Upper lobe of left lung (tissue), 6 donors: ENCODE measurements at regions not wholly inside any gene's neighbourhood (a gene's known extent, or its start where the extent isn't known, plus 50 kb on each side); places are given as distances from the start of the nearest gene placed in this dataset.
A peak's percentile ranks its signal among the peaks of the same experiment; 100 is the strongest.

Source experiments
- ATAC-seq, 2 donors: fragments of 200-7000 bp; cut with Tn5 transposase; one replicate each; pipeline ENCODE4 v1.9.1; 2022; ENCODE audit warnings: mild to moderate bottlenecking in 2 of 2, moderate library complexity in 2 of 2; ENCODE audit not compliant: low FRiP score in 2 of 2
- DNase-seq, 2 donors: peaks; one replicate each; pipeline ENCODE4 v3.0.0-alpha.2; 2019 to 2020
- H3K27ac ChIP-seq, 4 donors: fragments of 200-600 bp; sonication (generic); one replicate each; pipeline ENCODE4 v1.5.1; 2016 to 2019
- H3K27me3 ChIP-seq, 4 donors: fragments of 200-600 bp; sonication (generic); one replicate each; pipeline ENCODE4 v1.5.1; 2017 to 2019
- H3K36me3 ChIP-seq, 4 donors: fragments of 200-600 bp; sonication (generic); one replicate each; pipeline ENCODE4 v1.5.1; 2016 to 2019
- H3K4me1 ChIP-seq, 4 donors: fragments of 200-600 bp; sonication (generic); one replicate each; pipeline ENCODE4 v1.5.1; 2018 to 2019
- H3K4me3 ChIP-seq, 4 donors: fragments of 200-600 bp; sonication (generic); one replicate each; pipeline ENCODE4 v1.5.1; 2017 to 2019; ENCODE audit warnings: mild to moderate bottlenecking in 2 of 4, moderate library complexity in 1 of 4
- H3K9me3 ChIP-seq, 4 donors: fragments of 200-600 bp; sonication (generic); one replicate each; pipeline ENCODE4 v1.5.1; 2018 to 2019
- CTCF ChIP-seq, 6 experiments: fragments of 450-650 bp in 4 of 6; fragments of 200-600 bp in 2 of 6; sonication (generic) in 2 of 6; IDR thresholded peaks; one replicate each; pipeline ENCODE4 v1.5.1; 2016 to 2019; ENCODE audit warnings: antibody characterized with exemption in 6 of 6
- EP300 ChIP-seq, 4 donors: sonication (generic); formaldehyde crosslinking; IDR thresholded peaks; one replicate each; pipeline ENCODE4 v1.5.1; 2017; ENCODE audit warnings: antibody characterized with exemption in 4 of 4, control low read depth in 2 of 4
- POLR2A ChIP-seq, 4 donors: fragments of 450-650 bp; IDR thresholded peaks; one replicate each; pipeline ENCODE4 v1.5.1; 2016 to 2017; ENCODE audit warnings: antibody characterized with exemption in 4 of 4, mild to moderate bottlenecking in 2 of 4
- POLR2AphosphoS5 ChIP-seq, 2 donors: sonication (generic); formaldehyde crosslinking; IDR thresholded peaks; one replicate each; pipeline ENCODE4 v1.5.1; 2017; ENCODE audit warnings: antibody characterized with exemption in 2 of 2
- WGBS, 2 donors: methylation state at CpG; one replicate each; pipeline ENCODE4 v1.1.5; 2017 to 2018; 5-methylcytosine and 5-hydroxymethylcytosine counted together
- donor health status: DM: no; HTN: no; CAD: no; lungs with moderate emphysema.
- donor health status: DM: no; HTN: yes; CAD: no; lungs with severe emphysema.

GRCh38 chr15:93458597-93458996 is 369.6 kb upstream of the RGMA start:
- Histone ChIP-seq H3K36me3 (no peaks in the 10 kb centered on the region), H3K9me3 (no peaks in the 10 kb centered on the region), H3K4me3 (no peak overlapping the region), H3K4me1 (no peaks in the 10 kb centered on the region), H3K27ac (no peak overlapping the region), H3K27me3 (no peaks in the 10 kb centered on the region)
- no peak for TF ChIP-seq CTCF (IDR thresholded peaks at IDR 0.05)
- no peak for TF ChIP-seq POLR2A (IDR thresholded peaks at IDR 0.05)
- TF ChIP-seq EP300 (IDR thresholded peaks at IDR 0.05): no peak
- no peak for TF ChIP-seq POLR2AphosphoS5 (IDR thresholded peaks at IDR 0.05)
- peak in 1 of 2 donors; percentile 42 for ATAC-seq
- WGBS, 2 donors: 60 to 75% methylated on average over 5 of the region's 5 CpGs
- no peak for DNase-seq

- Histone ChIP-seq H3K4me3 (no peak overlapping the region), H3K27ac (no peak overlapping the region), H3K36me3 (no peaks in the 10 kb centered on the region), H3K4me1 (peaks cover 5 to 15% (median 9%) of the 10 kb centered on the region in 4 donors), H3K9me3 (no peaks in the 10 kb centered on the region), H3K27me3 (no peaks in the 10 kb centered on the region)
- no peak for DNase-seq
- 58 to 62% methylated on average over 5 to 7 of the region's 7 CpGs for WGBS, 2 donors
- ATAC-seq: no peak
- TF ChIP-seq CTCF (IDR thresholded peaks at IDR 0.05): no peak
Measured at GRCh38 chr15:93454788-93455187, 365.8 kb upstream of the RGMA start.

GRCh38 chr15:93452537-93453211 is 363.7 kb upstream of the RGMA start:
- Histone ChIP-seq H3K27ac (no peak overlapping the region), H3K36me3 (no peaks in the 10 kb centered on the region), H3K27me3 (no peaks in the 10 kb centered on the region), H3K4me3 (no peak overlapping the region), H3K9me3 (no peaks in the 10 kb centered on the region), H3K4me1 (peaks cover 5 to 15% (median 9%) of the 10 kb centered on the region in 4 donors)
- TF ChIP-seq POLR2A (IDR thresholded peaks at IDR 0.05): no peak
- TF ChIP-seq POLR2AphosphoS5 (IDR thresholded peaks at IDR 0.05): no peak
- TF ChIP-seq CTCF (IDR thresholded peaks at IDR 0.05): no peak
- no peak for TF ChIP-seq EP300 (IDR thresholded peaks at IDR 0.05)
- ATAC-seq (peak in 1 of 2 donors; percentile 54), DNase-seq (no peak)

- H3K9me3 ChIP-seq: no peaks in the 10 kb centered on the region
- H3K36me3 ChIP-seq: no peaks in the 10 kb centered on the region
- no peak overlapping the region for H3K27ac ChIP-seq
- no peak for TF ChIP-seq CTCF (IDR thresholded peaks at IDR 0.05)
- no peak for TF ChIP-seq POLR2A (IDR thresholded peaks at IDR 0.05)
- TF ChIP-seq POLR2AphosphoS5 (IDR thresholded peaks at IDR 0.05): no peak
- peak in 1 of 4 donors; percentile 6 for TF ChIP-seq EP300 (IDR thresholded peaks at IDR 0.05)
- 25 to 29% methylated on average over 2 of the region's 2 CpGs for WGBS, 2 donors
- H3K4me1 ChIP-seq: peaks cover 5 to 15% (median 9%) of the 10 kb centered on the region in 4 donors
- DNase-seq: no peak
- peak in 1 of 2 donors; percentile 51 for ATAC-seq
- no peaks in the 10 kb centered on the region for H3K27me3 ChIP-seq
- H3K4me3 ChIP-seq: no peak overlapping the region
Measured at GRCh38 chr15:93451822-93452221, 362.8 kb upstream of the RGMA start.

GRCh38 chr15:93451265-93451664 is 362.3 kb upstream of the RGMA start:
- WGBS, 2 donors: 69 to 77% methylated on average over 6 of the region's 6 CpGs
- ATAC-seq: no peak
- Histone ChIP-seq H3K9me3 (no peaks in the 10 kb centered on the region), H3K4me1 (peaks cover 5 to 15% (median 9%) of the 10 kb centered on the region in 4 donors), H3K36me3 (no peaks in the 10 kb centered on the region), H3K27ac (no peak overlapping the region), H3K4me3 (no peak overlapping the region), H3K27me3 (no peaks in the 10 kb centered on the region)
- no peak for TF ChIP-seq EP300 (IDR thresholded peaks at IDR 0.05)
- no peak for TF ChIP-seq POLR2AphosphoS5 (IDR thresholded peaks at IDR 0.05)
- no peak for TF ChIP-seq CTCF (IDR thresholded peaks at IDR 0.05)
- TF ChIP-seq POLR2A (IDR thresholded peaks at IDR 0.05): no peak
- no peak for DNase-seq
